Activated CD4-positive, alpha-beta memory T cell treated with anti-CD3 and anti-CD28 coated beads, Interleukin-2, amount 10 ng/mL, durations not matched to agents 7 days and 5 days (primary cell): ENCODE measurements at regions not wholly inside any gene's neighbourhood (a gene's known extent, or its start where the extent isn't known, plus 50 kb on each side); places are given as distances from the start of the nearest gene placed in this dataset.

Experiments
- CTCF ChIA-PET: fragments of 350-600 bp; sonication (Branson Sonifier 250); formaldehyde crosslinking; loops from one replicate; lab custom pipeline; 2021; ENCODE audit warnings: antibody characterized with exemption, inconsistent platforms; lab: Charles Lee
- POLR2A ChIA-PET: fragments of 350-600 bp; sonication (Branson Sonifier 250); formaldehyde crosslinking; loops from one replicate; lab custom pipeline; 2021; ENCODE audit warnings: antibody characterized with exemption; lab: Charles Lee
- DNase-seq: peaks from one replicate; pipeline ENCODE4 v3.0.0-alpha.2; 2020
- H3K27ac Mint-ChIP-seq: one replicate; pipeline ENCODE4 v1.8.0; 2021; ENCODE audit warnings: mild to moderate bottlenecking, mixed read lengths
- H3K27me3 Mint-ChIP-seq: one replicate; pipeline ENCODE4 v1.8.0; 2021; ENCODE audit warnings: mixed read lengths
- H3K36me3 Mint-ChIP-seq: one replicate; pipeline ENCODE4 v1.8.0; 2021; ENCODE audit warnings: low read depth, mixed read lengths
- H3K4me1 Mint-ChIP-seq: one replicate; pipeline ENCODE4 v1.8.0; 2021; ENCODE audit warnings: mixed read lengths
- H3K4me3 Mint-ChIP-seq: one replicate; pipeline ENCODE4 v1.8.0; 2021; ENCODE audit warnings: mild to moderate bottlenecking, mixed read lengths
- H3K9me3 Mint-ChIP-seq: one replicate; pipeline ENCODE4 v1.8.0; 2021; ENCODE audit warnings: mixed read lengths

DNA sequence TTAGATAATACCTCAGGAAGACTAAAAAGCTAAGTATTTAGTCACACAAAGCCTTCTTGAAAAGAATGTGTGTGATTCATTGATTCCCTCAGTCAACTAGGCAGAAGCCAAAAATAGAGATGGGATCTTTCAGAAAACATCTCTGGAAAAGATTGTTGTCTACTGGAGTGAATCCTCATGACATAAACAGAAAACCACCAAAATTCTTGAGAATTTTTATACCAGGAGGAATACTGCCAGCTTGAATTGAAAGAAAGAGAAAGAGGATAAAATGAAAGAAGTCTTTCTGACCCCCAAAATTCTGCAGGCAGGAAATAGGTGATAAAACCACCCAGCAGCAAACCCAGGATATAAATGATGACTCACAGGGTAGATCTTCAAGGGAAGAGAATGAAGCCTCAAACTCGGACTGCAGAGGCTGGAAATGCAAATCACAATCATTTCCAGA is 363.1 kb upstream of the PLSCR5 start:
- H3K4me1 Mint-ChIP-seq = no peaks in the 10 kb centered on the region

GRCh38 chr3:146967783-146968182 is 362.6 kb upstream of the PLSCR5 start:
- Mint-ChIP-seq H3K4me3 (no peak overlapping the region), H3K27me3 (no peaks in the 10 kb centered on the region), H3K4me1 (no peaks in the 10 kb centered on the region), H3K27ac (no peak overlapping the region), H3K36me3 (no peaks in the 10 kb centered on the region), H3K9me3 (peaks cover 7% of the 10 kb centered on the region)
- DNase-seq = no peak
- POLR2A ChIA-PET = no interaction called here
- CTCF ChIA-PET = no interaction called here

More for the DNA sequence above, 363.1 kb upstream of the PLSCR5 start:
- no peaks in the 10 kb centered on the region for H3K36me3 Mint-ChIP-seq
- peaks cover 7% of the 10 kb centered on the region for H3K9me3 Mint-ChIP-seq
- H3K27me3 Mint-ChIP-seq = no peaks in the 10 kb centered on the region
- H3K27ac Mint-ChIP-seq = no peak overlapping the region
- ChIA-PET CTCF (no interaction called here), POLR2A (no interaction called here)
- no peak for DNase-seq
- H3K4me3 Mint-ChIP-seq = no peak overlapping the region

DNA sequence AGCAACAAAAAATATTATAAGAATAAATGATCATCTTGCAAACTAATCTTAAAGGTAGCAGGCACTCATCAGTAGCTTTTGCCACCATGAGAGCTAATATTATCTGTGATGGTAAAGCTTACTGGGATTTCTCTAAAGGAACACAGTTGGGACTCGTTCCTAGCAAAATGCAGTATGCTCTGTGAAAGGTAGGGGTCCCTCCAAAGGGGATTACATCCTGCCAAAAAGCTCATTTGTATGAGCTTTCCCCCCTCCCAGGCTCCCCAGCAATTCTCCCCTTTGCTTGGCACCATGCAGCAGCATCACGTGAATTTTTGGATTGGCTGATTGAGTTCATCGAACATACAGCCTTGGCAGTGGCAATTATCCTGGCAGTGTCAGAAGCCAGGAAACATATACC is 361.0 kb upstream of the PLSCR5 start:
- peaks cover 7% of the 10 kb centered on the region for H3K9me3 Mint-ChIP-seq
- no peak overlapping the region for H3K27ac Mint-ChIP-seq
- H3K27me3 Mint-ChIP-seq = no peaks in the 10 kb centered on the region
- no peak for DNase-seq
- POLR2A ChIA-PET = no interaction called here
- CTCF ChIA-PET = no interaction called here
- no peaks in the 10 kb centered on the region for H3K36me3 Mint-ChIP-seq
- H3K4me3 Mint-ChIP-seq = no peak overlapping the region
- no peaks in the 10 kb centered on the region for H3K4me1 Mint-ChIP-seq

DNA sequence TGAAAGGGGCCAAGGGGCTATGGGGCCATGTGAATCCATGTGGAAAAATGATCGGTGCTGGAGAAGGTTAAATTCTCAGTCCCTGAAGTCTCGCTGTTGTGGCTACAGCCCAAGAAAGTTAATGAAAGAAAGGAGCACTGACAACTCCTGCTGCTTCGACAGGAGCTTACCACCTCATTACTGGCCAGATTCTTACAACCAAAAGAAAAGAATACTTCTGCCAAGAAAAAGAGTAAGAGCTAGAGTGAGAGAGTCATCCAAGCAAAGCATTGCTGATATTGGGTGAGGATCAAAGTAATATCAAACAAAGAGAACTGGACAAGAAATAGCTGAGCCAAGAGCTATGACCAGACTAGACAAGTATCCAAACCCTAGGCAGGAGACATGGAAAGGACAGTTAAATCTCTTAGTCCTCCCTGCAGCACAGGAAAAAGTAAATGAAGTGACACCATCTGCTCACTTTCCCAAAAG is 348.4 kb upstream of the PLSCR5 start:
- Mint-ChIP-seq H3K4me1 (no peaks in the 10 kb centered on the region), H3K4me3 (no peak overlapping the region), H3K27ac (no peak overlapping the region), H3K9me3 (no peaks in the 10 kb centered on the region), H3K36me3 (no peaks in the 10 kb centered on the region), H3K27me3 (no peaks in the 10 kb centered on the region)
- ChIA-PET CTCF (no interaction called here), POLR2A (no interaction called here)
- DNase-seq = no peak

DNA sequence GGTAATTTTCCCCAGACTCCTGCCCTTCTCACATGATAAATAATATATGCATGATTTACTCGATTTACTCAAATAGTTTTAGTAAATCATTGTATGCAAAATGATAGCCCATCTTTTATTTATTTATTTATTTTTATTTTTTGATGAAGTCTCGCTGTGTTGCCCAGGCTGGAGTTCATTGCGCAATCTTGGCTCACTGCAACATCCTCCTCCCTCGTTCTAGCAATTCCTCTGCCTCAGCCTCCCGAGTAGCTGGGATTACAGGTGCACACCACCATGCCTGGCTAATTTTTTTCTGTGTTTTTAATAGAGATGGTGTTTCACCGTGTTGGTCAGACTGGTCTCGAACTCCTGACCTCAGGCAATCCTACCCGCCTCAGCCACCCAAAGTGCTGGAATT is 343.8 kb upstream of the PLSCR5 start:
- no peaks in the 10 kb centered on the region for H3K9me3 Mint-ChIP-seq
- no peaks in the 10 kb centered on the region for H3K27me3 Mint-ChIP-seq
- ChIA-PET CTCF (no interaction called here), POLR2A (no interaction called here)
- DNase-seq = no peak
- H3K4me3 Mint-ChIP-seq = no peak overlapping the region
- H3K36me3 Mint-ChIP-seq = no peaks in the 10 kb centered on the region
- no peaks in the 10 kb centered on the region for H3K4me1 Mint-ChIP-seq
- H3K27ac Mint-ChIP-seq = no peak overlapping the region

- Mint-ChIP-seq H3K9me3 (no peaks in the 10 kb centered on the region), H3K36me3 (no peaks in the 10 kb centered on the region), H3K4me1 (no peaks in the 10 kb centered on the region), H3K27ac (no peak overlapping the region), H3K4me3 (no peak overlapping the region), H3K27me3 (no peaks in the 10 kb centered on the region)
- ChIA-PET CTCF (no interaction called here), POLR2A (no interaction called here)
- no peak for DNase-seq
Measured at GRCh38 chr3:146948186-146948585, 343.0 kb upstream of the PLSCR5 start.

DNA sequence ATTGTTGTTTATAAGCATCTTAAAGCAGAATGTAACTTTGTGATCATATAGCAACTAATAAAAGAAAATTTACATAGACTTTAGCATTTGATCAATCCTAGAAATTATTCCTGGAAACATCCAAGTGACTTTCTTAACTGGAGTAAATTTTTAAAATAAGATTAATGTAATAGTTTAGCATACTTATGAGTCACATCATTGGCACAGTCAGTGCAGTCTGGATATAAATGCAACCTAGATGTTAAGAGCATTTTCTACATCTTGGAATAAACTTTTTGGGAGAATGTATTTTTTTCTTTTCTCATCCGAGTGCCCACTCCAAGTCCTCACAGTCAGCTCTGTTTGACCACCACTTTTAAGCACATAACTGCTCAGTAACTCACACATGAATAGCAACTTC is 324.6 kb upstream of the PLSCR5 start:
- Mint-ChIP-seq H3K36me3 (no peaks in the 10 kb centered on the region), H3K9me3 (no peaks in the 10 kb centered on the region), H3K4me3 (no peak overlapping the region), H3K4me1 (no peaks in the 10 kb centered on the region), H3K27me3 (no peaks in the 10 kb centered on the region), H3K27ac (no peak overlapping the region)
- POLR2A ChIA-PET = no interaction called here
- DNase-seq = no peak
- CTCF ChIA-PET = no interaction called here

DNA sequence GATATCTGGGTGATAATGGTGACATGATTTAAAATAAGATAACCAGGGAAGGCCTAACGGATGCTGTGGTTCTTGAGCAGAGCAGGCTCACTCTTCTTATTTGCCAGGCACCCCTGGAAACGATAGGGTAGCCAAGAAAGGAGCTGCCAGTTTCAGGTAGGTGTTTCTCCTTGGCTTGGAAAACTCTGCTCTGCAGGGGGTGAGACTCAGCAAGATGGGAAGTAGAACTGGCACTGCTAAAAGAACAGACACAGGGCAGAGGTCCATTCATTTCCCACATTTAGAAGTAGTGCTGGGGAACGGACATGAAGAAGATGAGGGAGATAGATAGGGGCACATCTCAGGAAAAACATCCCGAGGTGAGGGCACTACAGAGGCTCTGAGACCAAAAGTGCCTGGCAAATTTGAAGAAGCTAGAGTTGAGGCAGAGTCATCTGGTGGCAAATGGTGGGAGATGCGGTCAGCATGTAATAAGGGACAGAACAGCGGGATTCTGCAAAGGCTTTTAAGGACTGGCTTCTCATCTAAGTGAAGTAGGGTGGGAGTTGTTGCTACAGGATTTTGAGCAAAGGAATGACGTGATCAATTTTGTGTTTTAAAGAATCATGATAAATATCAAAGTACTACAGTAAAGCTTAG is 323.4 kb upstream of the PLSCR5 start:
- Mint-ChIP-seq H3K27me3 (no peaks in the 10 kb centered on the region), H3K27ac (no peak overlapping the region), H3K4me3 (no peak overlapping the region), H3K36me3 (no peaks in the 10 kb centered on the region), H3K9me3 (no peaks in the 10 kb centered on the region), H3K4me1 (no peaks in the 10 kb centered on the region)
- no peak for DNase-seq
- CTCF ChIA-PET = no interaction called here
- POLR2A ChIA-PET = no interaction called here

GRCh38 chr3:146921693-146922092 is 316.5 kb upstream of the PLSCR5 start:
- no peak for DNase-seq
- H3K4me1 Mint-ChIP-seq = no peaks in the 10 kb centered on the region
- CTCF ChIA-PET = no interaction called here
- H3K9me3 Mint-ChIP-seq = peaks cover 3% of the 10 kb centered on the region
- H3K4me3 Mint-ChIP-seq = no peak overlapping the region
- H3K27ac Mint-ChIP-seq = no peak overlapping the region
- no peaks in the 10 kb centered on the region for H3K27me3 Mint-ChIP-seq
- POLR2A ChIA-PET = no interaction called here
- no peaks in the 10 kb centered on the region for H3K36me3 Mint-ChIP-seq

DNA sequence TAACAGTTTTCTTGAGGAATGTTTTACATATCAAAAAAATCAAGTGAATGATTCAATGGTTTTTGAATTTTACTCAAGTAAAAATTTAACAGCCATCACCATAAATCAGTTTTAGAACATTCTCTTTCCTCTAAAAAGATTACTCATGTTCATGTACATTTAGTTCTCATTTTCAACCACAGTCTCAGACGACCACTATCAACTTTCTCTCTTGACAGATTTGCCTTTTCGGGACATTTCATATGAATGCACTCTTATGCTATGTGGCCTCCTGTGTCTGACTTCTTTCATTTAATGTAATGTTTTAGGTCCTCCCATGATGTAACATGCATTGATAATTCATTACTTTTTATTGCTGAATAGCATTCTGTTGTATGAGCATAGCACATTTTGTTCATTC is 309.3 kb upstream of the PLSCR5 start:
- no peaks in the 10 kb centered on the region for H3K27me3 Mint-ChIP-seq
- no peak overlapping the region for H3K27ac Mint-ChIP-seq
- no peaks in the 10 kb centered on the region for H3K36me3 Mint-ChIP-seq
- no peak for DNase-seq
- H3K9me3 Mint-ChIP-seq = peaks cover 7% of the 10 kb centered on the region
- no peak overlapping the region for H3K4me3 Mint-ChIP-seq
- POLR2A ChIA-PET = no interaction called here
- CTCF ChIA-PET = no interaction called here
- no peaks in the 10 kb centered on the region for H3K4me1 Mint-ChIP-seq

DNA sequence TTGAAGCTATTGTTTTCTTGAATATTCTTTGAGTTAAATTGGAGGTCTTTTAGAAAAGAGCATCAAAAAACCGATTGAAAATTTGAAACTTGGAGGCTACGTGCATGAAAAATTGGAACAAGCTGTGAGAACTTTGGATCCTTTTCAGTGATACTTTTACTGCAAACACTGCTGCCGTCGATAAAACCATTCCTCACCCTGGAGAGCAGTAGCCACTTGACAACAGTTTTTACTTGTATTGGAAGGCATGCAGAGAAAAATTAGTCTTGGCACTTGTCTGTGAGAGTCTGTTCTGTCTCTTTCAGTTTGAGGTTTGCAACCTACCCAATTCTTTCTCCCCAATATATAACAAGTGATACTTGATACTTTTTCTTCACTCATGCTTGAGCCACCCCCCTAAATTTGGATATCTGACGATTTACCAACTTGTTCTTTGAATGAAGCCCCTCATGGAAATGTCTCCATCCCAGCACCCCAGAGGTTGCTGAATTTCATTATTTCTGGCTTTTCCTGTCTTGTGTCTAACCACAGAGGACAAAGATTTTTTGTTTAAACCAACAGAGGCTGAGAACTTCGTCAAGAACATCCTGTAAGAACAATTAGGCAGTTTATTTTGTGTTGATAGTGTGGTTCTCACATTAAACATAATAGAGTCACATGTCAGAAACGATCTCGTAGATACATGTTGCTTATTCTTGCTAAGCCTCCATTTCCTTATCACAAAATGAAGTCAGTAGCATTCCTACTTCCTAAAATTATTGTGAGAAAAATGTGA is 307.3 kb upstream of the PLSCR5 start:
- Mint-ChIP-seq H3K36me3 (no peaks in the 10 kb centered on the region), H3K9me3 (peaks cover 4% of the 10 kb centered on the region), H3K4me1 (no peaks in the 10 kb centered on the region), H3K27me3 (no peaks in the 10 kb centered on the region), H3K27ac (no peak overlapping the region), H3K4me3 (no peak overlapping the region)
- no peak for DNase-seq
- ChIA-PET CTCF (no interaction called here), POLR2A (no interaction called here)

- Mint-ChIP-seq H3K4me3 (no peak overlapping the region), H3K27me3 (no peaks in the 10 kb centered on the region), H3K27ac (no peak overlapping the region), H3K9me3 (peaks cover 5% of the 10 kb centered on the region), H3K36me3 (no peaks in the 10 kb centered on the region), H3K4me1 (no peaks in the 10 kb centered on the region)
- CTCF ChIA-PET = no interaction called here
- no peak for DNase-seq
- POLR2A ChIA-PET = no interaction called here
Measured at GRCh38 chr3:146903927-146904326, 298.8 kb upstream of the PLSCR5 start.

DNA sequence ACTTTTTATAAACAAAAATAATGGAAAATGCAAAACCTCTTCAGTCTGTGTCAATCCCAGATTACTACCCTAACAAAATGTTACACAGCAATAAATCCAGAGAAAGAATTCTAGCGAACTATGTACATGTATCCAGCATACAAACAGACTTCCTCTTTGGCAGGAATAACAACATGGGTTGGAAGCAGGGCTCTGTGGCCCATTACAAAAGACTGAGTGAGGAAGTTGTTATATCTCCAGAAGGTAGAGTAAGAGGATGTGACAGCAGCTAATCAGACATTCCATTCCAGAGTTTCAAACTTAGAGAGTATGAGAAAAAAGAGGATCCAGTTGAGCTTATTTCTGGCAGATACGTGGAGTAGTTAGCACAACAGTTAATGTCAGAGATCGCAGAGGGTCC is 294.0 kb upstream of the PLSCR5 start:
- Mint-ChIP-seq H3K27me3 (no peaks in the 10 kb centered on the region), H3K27ac (no peak overlapping the region), H3K9me3 (peaks cover 5% of the 10 kb centered on the region), H3K36me3 (no peaks in the 10 kb centered on the region), H3K4me3 (no peak overlapping the region), H3K4me1 (no peaks in the 10 kb centered on the region)
- ChIA-PET CTCF (no interaction called here), POLR2A (no interaction called here)
- DNase-seq = no peak

- POLR2A ChIA-PET = no interaction called here
- Mint-ChIP-seq H3K4me3 (no peak overlapping the region), H3K27ac (no peak overlapping the region), H3K9me3 (no peaks in the 10 kb centered on the region), H3K27me3 (no peaks in the 10 kb centered on the region), H3K36me3 (no peaks in the 10 kb centered on the region), H3K4me1 (no peaks in the 10 kb centered on the region)
- DNase-seq = no peak
- CTCF ChIA-PET = no interaction called here
Measured at GRCh38 chr3:146896711-146897110, 291.6 kb upstream of the PLSCR5 start.
